DMS 273 treated with DMSO at 0.1 percent for 48 hours (cell line): ENCODE measurements at regions not wholly inside any gene's neighbourhood (a gene's known extent, or its start where the extent isn't known, plus 50 kb on each side); places are given as distances from the start of the nearest gene placed in this dataset.

ENCODE experiments used
- DNase-seq: peaks from one replicate; lab custom pipeline; 2025; lab: John Stamatoyannopoulos, UW

DNA sequence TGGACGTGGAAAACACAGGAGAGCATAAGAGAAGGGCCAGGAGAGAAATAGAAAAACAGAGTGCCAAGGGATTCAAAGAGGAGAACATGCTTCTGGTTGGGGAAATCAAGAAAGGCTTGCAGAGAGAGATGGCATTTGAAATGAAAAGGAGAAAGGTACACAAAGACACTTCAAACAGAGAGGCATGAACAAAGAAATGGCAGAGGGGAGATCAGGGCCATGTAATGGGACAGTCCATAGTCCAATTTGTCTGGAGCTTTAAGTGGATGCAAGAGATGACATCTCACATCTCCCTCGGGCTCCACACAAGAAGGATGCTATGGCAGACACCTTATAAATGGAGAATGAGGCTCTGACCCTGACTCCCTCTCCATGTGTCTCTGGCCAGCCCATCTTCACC, 331.1 kb downstream of the MLLT3 start:
- DNase-seq, result no peak

GRCh38 chr9:20290257-20290656, 332.0 kb downstream of the MLLT3 start:
- no peak for DNase-seq

DNA sequence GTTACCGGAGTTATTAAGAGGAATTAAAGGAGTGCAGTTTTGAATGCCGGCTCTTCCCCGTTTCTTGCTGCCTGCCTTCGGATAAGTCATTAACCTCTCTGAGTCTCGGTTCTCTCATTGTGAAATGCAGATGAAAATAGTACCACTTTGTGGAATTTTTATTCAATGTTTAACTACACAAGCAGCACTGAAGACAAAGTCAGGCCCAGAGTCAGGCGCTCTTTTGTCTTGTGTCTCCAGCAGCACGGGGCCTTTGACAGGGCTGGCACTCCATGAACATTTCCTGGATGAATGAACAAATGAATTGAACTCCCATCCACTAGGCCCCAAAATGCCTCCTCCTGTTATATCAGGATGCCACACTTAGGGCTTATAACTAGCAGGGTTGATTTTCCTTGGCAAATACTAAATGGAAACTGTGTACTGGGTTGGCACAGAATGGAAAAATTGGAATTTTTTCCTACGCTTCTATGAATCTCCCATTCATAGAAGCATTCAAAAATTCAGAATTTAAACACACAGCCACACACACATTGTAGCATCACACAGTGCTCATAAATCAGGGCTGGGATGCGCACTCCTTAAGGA, 332.8 kb downstream of the MLLT3 start:
- DNase-seq, result no peak

GRCh38 chr9:20286969-20287368, 335.3 kb downstream of the MLLT3 start:
- DNase-seq, result no peak

- DNase-seq, result no peak
Measured at GRCh38 chr9:20286154-20286700, 336.1 kb downstream of the MLLT3 start.

- no peak for DNase-seq
Measured at GRCh38 chr9:20284601-20285289, 337.6 kb downstream of the MLLT3 start.

DNA sequence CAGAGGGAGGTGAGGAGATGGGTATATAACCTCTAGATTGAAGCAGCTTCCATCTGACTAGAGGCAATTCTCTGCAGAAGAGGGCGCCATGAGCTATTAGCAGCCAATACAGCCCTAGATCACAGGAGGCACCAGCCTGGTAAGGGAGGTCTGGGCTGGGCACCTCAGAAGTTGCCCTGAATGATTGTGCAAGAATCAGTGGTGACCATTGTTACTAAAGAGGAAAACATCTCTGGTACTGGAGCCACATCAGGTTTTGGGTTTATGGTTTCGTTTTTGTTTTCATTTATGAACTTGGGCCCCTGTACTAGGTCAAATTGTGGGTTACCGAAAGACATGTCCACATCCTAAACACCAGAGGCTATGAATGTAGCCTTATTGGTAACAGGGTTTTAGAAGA, 342.0 kb downstream of the MLLT3 start:
- DNase-seq, result no peak

DNA sequence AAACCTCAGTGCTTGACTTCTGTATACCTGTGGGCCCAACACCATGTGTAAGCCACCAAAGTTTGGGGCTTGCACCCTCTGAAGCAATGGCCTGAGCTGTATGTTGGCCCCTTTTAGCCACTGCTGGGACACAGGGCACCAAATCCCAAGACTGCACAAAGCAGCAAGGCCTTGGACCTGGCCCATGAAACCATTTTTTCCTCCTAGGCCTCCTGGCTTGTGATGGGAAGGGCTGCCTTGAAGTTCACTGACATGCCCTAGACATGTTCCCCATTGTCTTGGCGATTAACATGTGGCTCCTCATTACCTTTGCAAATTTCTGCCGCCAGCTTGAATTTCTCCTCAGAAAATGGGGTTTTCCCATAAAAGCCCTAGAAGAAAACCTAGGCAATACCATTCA, 345.5 kb downstream of the MLLT3 start:
- no peak for DNase-seq

GRCh38 chr9:20271723-20272122, 350.6 kb downstream of the MLLT3 start:
- DNase-seq, result no peak

GRCh38 chr9:20271096-20271495, 351.2 kb downstream of the MLLT3 start:
- DNase-seq, result no peak

DNA sequence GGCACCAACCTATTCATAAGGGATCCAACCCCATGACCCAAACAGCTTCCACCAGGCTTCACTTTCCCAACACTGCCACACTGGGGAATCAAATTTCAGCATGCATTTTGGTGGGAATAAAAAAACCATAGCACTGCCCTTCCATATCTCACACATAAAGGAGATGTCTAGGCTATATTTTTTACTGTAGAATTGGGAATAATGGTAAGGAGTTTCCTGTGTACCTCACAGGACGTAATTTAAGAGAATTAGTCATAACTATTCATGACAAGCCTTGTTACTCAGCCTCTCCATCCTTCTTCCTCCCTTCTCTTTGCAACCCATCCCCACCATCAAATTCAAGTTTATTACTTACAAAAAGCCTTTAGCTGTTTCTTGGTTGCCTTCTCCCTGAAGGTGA, 352.1 kb downstream of the MLLT3 start:
- no peak for DNase-seq

- DNase-seq, result no peak
Measured at GRCh38 chr9:20269620-20270019, 352.7 kb downstream of the MLLT3 start.

- DNase-seq, result no peak
Measured at GRCh38 chr9:20264896-20265295, 357.4 kb downstream of the MLLT3 start.

DNA sequence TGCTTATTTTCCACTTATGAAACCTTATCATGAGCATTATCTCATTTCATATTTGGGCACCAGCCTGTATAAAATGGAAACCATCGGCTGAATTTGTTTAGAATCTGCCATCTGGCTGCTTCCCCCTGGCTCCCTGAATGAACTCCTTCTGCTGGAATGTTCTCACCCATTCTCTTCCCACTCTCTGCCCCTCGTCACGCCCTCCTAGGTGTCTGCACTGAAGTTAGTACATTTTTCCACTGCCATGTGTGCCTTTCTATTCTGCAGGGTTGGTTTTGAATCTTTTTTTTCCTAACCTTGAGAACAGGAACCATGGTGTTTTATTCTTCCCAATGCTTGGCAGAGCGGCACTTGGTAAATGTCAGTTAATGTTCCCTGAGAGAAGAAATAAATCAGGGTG, 359.7 kb downstream of the MLLT3 start:
- DNase-seq, result no peak

DNA sequence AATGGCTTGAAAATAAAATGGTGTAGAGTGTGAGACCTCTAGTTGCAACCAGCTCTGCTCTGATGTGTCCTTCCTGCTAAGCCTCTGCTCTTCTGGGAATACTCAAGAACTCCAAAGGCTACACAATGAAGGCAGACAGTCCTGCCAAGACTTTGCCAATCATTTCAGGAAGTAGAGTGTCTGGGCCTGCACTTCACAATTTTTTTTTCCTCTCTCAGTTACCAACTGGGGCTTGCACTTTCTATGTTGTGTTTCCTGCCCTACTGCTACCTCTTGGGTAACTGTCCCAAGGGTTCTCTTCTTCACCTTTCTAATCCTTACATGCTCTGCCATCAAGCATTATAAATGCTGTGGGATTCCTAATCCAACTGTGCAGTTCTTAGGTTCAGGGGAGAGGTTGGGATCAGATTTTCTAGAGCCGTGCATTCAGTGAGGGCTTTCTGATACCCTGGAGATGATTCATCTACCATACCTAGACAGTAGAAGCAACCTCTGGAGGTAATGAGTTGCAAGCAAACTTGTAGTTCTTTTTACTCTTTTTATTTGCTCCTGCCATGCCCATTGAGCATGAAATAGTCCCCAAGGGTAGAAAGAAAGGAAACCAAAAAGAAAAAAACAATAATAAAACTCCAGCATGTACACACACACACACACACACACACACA, 365.9 kb downstream of the MLLT3 start:
- no peak for DNase-seq

- no peak for DNase-seq
Measured at GRCh38 chr9:20255052-20255451, 367.2 kb downstream of the MLLT3 start.

- DNase-seq, result no peak
Measured at GRCh38 chr9:20253635-20254034, 368.7 kb downstream of the MLLT3 start.

DNA sequence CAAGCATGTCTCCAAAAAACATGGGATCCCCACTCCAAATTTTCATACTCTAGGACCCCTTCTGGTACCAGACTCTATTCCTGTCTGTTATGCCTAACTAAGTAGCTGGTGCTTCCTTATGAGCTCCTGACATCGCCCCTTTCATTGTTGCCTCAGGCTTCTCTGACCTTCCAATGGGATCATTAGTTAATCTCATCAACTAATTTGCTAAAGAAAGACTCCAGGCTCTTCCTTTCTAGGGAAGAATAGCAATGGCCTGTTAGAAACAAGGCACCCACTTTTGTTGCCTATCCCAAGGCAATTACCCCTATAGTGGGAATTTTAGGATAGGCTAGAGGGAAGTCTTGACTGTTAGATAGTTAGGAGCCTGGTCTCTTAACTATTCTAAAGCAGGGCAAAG, 369.5 kb downstream of the MLLT3 start:
- DNase-seq, result no peak

- DNase-seq, result no peak
Measured at GRCh38 chr9:20250791-20251190, 371.5 kb downstream of the MLLT3 start.

DNA sequence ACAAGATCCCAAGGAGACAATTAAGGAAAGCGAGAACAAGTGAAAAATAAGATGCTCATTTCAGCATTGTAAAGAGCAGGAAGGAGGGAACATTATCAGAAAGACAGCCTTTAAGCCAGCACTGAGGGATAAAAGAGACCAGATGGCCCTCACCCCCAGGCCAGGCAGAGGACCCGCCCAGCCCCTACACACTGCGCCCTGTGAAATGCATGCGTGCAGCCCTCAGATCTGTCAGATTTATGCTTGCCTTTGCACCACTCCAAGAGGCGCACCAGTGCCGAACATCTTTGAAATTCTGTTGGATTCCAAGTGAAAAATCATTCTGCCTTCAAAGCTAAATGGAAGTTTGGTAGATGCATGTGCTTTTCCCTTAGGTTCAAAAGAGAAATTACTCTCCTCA, 378.0 kb downstream of the MLLT3 start:
- DNase-seq, result no peak

- no peak for DNase-seq
Measured at GRCh38 chr9:20243841-20244240, 378.5 kb downstream of the MLLT3 start.

DNA sequence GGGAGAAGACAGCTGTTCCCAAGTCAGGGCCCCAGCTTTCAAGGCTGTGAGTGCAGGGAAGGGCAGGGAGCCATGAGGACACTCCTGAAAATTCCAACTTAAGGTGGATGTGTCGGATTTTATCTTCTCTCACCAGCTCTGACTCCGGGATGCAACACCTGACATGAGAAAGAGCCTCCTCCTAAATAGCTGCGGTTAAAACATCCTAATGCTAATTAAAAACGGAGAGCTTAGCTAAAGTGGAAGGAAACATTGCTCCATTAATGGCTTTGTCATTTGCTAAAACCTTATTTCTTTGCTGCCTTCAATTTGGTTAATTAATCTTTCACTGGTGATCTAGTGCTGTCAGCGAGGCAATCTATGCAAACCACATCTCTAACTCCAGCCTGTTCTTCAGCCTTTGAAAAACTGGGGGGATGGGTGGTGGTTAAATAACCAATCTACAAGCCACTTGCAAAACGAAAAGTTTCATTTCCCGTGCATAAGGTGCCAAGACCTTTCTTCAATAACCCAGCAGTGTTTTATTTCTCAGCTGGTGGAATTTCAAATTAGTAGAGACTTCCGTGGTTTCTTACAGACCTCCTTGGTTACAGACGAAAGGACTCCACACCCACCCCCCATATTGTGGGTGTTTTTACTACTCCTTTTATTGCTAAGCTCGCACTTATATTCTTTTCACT, 379.6 kb downstream of the MLLT3 start:
- DNase-seq, result no peak

GRCh38 chr9:20240498-20240897, 381.8 kb downstream of the MLLT3 start:
- DNase-seq, result no peak
